ENCODE measurements at regions not wholly inside any gene's neighbourhood (a gene's known extent, or its start where the extent isn't known, plus 50 kb on each side); places are given as distances from the start of the nearest gene placed in this dataset.

- no peak overlapping the region for H3K4me3 ChIP-seq
- no peaks in the 10 kb centered on the region for H3K36me3 ChIP-seq
- H3K27me3 ChIP-seq: no peaks in the 10 kb centered on the region
- H3K4me1 ChIP-seq: peaks cover 0 to 18% (median 0%) of the 10 kb centered on the region in 3 donors
- TF ChIP-seq POLR2A (IDR thresholded peaks at IDR 0.05) (no peak), CTCF (IDR thresholded peaks at IDR 0.05) (no peak)
- H3K27ac ChIP-seq: no peak overlapping the region
- intact Hi-C loops (cut with DNase I): no loop called here
- WGBS, 2 donors: 89 to 93% methylated on average over 3 of the region's 4 CpGs
- H3K9me3 ChIP-seq: no peaks in the 10 kb centered on the region
- DNase-seq: no peak
Observed at GRCh38 chr5:93252165-93252564, 328.9 kb downstream of the NR2F1-AS1 start.

- TF ChIP-seq CTCF (IDR thresholded peaks at IDR 0.05) (no peak), POLR2A (IDR thresholded peaks at IDR 0.05) (no peak)
- Histone ChIP-seq H3K36me3 (no peaks in the 10 kb centered on the region), H3K4me3 (no peak overlapping the region), H3K9me3 (no peaks in the 10 kb centered on the region), H3K27ac (no peak overlapping the region), H3K27me3 (no peaks in the 10 kb centered on the region), H3K4me1 (peaks cover 0 to 18% (median 0%) of the 10 kb centered on the region in 3 donors)
- intact Hi-C loops (cut with DNase I): no loop called here
- WGBS, 2 donors: 57 to 76% methylated on average over 2 of the region's 2 CpGs
- no peak for DNase-seq
Observed at GRCh38 chr5:93251347-93251746, 329.7 kb downstream of the NR2F1-AS1 start.

- no peak overlapping the region for H3K4me3 ChIP-seq
- H3K27ac ChIP-seq: no peak overlapping the region
- H3K36me3 ChIP-seq: no peaks in the 10 kb centered on the region
- peaks cover 0 to 23% (median 0%) of the 10 kb centered on the region in 3 donors for H3K4me1 ChIP-seq
- intact Hi-C loops (cut with DNase I): no loop called here
- TF ChIP-seq POLR2A (IDR thresholded peaks at IDR 0.05): no peak
- no peak for TF ChIP-seq CTCF (IDR thresholded peaks at IDR 0.05)
- no peaks in the 10 kb centered on the region for H3K9me3 ChIP-seq
- 44 to 49% methylated on average over 2 of the region's 2 CpGs for WGBS, 2 donors
- DNase-seq: no peak
- no peaks in the 10 kb centered on the region for H3K27me3 ChIP-seq
Observed at GRCh38 chr5:93250424-93250823, 330.6 kb downstream of the NR2F1-AS1 start.

- H3K27ac ChIP-seq: peak overlapping the region in 3 of 4 donors; percentile 23 to 61 (median 33)
- no peak for DNase-seq
- WGBS, 2 donors: 50 to 51% methylated on average over 11 of the region's 11 CpGs
Observed at GRCh38 chr5:93249651-93250289, 331.2 kb downstream of the NR2F1-AS1 start.

More at GRCh38 chr5:93249651-93250289, 331.2 kb downstream of the NR2F1-AS1 start:
- peaks cover 0 to 29% (median 0%) of the 10 kb centered on the region in 3 donors for H3K4me1 ChIP-seq
- no peaks in the 10 kb centered on the region for H3K36me3 ChIP-seq
- TF ChIP-seq POLR2A (IDR thresholded peaks at IDR 0.05) (no peak), CTCF (IDR thresholded peaks at IDR 0.05) (no peak)
- H3K4me3 ChIP-seq: peak overlapping the region in 2 of 4 donors; percentile 4 to 7
- intact Hi-C loops (cut with DNase I): no loop called here
- no peaks in the 10 kb centered on the region for H3K9me3 ChIP-seq
- no peaks in the 10 kb centered on the region for H3K27me3 ChIP-seq
